GM19099 (cell line): ENCODE measurements at regions not wholly inside any gene's neighbourhood (a gene's known extent, or its start where the extent isn't known, plus 50 kb on each side); places are given as distances from the start of the nearest gene placed in this dataset.

Source experiments
- POLR2A ChIP-seq: IDR thresholded peaks from 3 replicates; pipeline ENCODE4 v1.6.1; 2011; ENCODE audit warnings: low read depth; ENCODE audit not compliant: insufficient read length; ENCODE audit errors: extremely low read depth

DNA sequence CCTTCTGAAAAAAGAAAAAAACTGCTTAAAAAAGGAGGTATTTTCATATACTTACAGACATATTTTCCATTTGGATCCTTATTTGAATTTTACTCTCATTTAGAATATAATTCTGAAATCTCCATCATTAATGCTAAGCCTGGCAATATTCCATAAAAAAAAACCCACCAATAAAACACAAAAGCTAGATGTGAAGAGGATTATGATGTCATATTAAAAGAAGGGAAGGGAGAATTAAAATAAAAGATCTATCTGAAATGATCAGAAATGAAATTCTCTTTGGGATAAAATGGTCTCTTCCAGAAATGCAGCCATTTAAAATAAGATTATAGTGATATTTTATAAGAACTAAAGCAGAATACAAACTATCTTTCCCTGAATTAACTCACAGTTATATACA is 206.7 kb upstream of the CAMK1G start:
- TF ChIP-seq POLR2A: no peak

DNA sequence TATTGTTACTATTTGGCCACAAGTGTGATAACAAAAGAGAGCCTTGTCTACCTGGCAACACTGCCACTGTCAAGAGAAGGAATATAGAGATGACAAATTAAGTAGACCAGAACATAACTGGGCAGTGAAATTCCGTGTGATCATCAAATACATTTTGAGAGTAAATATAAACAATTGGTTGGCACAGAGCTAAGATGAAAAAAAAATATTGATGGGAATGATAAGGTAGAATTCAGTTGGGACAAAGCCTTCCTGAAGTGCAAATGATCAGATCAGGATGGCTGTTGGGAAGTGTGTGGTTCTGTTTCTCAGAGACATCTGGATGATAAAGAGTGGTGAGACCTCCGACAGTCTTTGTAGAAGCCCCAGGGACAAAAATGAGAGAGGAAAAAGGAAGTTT is 205.5 kb upstream of the CAMK1G start:
- no peak for TF ChIP-seq POLR2A

DNA sequence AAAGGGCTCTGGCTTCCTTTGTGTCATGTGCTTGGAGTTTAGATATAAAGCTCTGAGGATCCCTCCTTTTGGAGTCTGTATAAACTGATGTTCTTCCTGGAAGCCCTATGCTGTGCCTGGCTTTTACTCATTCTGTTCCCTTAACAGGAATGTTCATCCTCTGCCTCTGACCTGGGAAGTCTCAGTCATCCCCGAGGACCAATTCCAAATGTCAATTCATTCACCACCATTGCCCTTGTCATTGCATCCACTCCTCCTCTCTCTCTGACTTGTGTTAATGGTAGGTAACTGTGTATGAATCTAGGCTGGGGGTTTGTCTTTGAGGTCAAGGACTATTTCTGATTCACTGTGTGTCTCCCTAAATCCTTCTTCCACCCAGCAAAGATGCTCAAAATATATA is 204.2 kb upstream of the CAMK1G start:
- TF ChIP-seq POLR2A: no peak

DNA sequence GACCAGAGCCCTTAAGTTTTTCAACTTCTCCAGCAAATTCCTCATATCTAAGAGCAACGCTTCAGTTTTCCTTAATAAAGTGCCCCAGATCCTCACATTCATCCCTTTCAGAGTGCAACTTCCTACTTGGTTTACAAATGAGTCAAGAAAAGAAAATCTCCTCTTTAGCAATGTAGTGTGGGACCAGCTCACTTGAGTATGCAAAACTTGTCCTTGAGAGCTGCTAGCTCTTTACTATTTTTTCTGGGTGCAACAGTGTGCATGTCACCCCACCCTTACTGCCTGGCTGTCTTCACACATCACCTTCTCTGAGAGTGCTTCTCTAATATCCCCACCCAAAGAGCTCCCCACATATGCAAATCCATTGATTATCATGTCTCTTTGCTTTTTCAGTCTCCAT is 203.1 kb upstream of the CAMK1G start:
- no peak for TF ChIP-seq POLR2A

DNA sequence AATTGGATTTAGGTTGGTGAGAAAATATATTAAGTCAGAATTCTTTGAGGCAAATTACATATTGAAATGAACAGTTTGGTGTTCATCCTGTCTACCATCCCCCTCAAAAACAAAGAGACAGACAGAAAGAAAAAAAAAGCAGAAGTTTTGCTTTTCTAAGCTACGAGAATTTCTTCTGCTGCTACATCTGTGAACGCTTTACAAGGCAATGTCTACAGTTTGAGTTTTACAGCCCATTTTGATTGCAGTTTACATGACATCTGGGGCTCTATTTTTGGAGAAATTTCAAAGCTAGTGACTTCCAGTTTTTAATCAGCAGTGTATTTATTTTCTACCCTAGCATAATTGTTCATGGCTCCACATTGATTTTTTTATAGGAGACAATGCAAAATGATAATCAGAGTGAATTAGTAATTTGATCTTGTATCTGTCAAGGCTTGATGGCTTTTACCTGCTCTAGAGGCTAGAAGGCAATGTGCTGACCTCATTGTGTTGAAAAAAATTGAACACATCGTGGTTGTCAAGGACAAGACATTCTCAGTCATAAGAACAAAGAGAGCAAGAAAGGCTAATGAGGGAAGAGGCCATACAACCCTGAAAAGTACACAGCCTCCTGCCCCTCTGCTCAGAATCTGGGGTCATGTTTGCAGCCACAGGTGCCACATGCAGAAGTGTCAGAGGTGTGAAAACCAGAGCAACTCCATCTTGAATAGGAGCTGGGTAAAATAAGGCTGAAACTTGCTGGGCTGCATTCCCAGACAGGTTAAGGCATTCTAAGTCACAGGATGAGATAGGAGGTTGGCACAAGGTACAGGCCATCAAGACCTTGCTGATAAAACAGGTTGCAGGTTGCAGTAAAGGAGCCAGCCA is 201.0 kb upstream of the CAMK1G start:
- TF ChIP-seq POLR2A: no peak

DNA sequence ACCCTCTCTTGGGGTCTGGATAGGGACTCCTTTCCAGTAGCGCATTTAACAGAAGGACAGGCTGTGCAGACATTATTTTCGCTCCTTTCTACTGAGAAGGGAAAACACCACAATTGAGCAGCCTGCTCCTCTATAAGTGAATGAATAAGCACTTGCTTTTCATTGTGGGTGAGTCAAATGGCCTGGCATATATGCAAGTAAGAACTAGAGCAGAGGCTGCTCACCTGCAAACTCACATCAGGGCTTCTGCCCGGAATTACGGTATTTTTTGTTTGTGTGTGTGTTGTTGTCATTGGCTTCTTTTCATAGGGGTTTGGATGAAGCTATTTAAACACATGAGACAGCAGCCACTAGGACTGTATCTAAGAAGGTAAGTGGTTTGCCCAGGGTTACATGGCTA is 200.1 kb upstream of the CAMK1G start:
- no peak for TF ChIP-seq POLR2A

DNA sequence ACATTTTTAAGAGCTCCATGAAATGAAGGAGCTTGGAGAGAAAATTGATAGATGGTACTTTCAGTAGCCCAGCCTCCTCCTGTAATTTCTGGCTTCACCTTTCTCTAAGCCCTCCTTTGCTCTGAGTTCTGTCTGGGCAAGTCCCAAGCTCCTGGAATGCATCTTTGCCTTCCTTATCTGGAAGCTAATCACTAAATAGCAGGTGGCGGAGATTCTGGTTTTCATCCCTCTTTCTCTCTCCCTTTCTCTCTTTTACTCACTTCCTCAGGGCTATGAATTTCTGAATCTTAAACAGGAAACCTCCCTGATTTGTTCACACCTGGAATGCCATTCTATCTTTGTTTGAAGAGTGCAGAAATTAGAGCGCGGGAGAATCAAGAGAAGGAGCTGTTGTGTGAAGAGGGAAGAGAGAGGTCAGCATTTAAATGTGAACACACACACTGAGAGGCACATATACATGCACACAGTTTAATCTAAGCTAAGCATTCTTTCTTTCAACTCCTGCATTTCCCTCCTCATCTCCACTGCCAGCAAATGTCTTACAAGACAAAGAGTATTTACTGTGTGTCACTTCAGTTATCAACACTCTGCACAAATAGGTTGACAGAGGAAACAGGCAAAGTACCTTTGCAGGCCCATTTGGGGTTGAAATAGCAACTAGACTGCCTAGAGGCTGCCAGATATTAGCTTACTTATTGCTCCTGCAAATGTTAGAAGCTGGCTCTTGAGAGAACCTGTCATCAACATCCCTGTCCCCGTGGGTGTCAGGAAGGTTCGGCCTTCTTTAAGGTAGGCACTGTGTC is 199.4 kb upstream of the CAMK1G start:
- no peak for TF ChIP-seq POLR2A

DNA sequence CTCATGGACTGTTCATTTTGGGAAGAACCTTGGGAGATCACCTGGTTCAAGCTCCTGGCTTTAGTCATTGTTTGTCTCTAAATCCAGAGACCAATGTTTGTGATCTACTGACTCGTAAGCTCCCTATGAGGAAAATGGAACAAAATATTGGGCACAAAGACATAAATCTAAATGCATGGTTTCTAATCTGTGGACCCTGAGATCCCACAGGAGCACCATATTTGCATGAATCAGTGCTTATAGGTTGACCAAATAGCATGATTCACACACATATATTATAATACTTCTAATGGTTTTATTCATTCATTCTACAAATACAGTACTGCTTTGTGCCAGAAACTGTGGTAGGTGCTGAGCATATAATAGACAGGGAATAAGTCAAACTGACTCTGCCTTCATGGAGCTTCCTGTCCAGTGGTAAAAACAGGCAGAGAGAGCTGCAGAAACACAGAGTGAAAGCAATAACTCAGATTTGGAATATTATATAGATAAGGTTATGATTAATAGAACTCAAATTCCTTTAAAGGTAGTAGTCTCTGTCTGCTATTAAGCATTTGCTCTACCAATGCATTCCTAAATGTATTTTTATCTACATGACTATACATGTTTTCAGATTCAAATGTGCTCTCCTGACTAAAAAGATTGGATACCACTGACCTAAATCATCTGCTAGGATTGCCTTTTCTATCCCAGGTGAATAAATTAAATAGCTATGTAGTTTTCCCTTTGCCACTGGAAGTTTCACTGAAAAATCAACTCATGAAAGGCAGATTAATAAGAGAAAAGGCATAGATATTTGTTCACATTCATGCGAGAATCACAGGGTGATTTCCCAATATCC is 198.6 kb upstream of the CAMK1G start:
- no peak for TF ChIP-seq POLR2A

DNA sequence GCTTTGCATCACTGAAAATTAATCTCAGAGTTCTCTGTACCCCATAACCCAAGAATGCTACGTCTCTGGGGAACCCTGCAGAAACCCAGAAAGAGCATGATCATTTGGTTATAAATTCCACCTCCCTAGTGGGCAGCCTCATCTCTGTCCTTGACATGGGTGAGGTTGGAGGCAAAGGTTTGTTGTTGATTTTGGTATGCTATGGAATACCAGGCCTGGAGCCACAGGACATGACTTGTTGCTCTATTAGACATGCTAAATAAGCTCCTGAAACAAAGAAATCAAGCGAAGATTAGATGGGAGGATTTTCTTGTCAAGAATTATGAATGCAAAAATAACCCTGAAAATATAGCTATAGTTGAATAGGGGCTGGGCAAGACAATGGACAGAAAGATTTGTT is 197.4 kb upstream of the CAMK1G start:
- no peak for TF ChIP-seq POLR2A

DNA sequence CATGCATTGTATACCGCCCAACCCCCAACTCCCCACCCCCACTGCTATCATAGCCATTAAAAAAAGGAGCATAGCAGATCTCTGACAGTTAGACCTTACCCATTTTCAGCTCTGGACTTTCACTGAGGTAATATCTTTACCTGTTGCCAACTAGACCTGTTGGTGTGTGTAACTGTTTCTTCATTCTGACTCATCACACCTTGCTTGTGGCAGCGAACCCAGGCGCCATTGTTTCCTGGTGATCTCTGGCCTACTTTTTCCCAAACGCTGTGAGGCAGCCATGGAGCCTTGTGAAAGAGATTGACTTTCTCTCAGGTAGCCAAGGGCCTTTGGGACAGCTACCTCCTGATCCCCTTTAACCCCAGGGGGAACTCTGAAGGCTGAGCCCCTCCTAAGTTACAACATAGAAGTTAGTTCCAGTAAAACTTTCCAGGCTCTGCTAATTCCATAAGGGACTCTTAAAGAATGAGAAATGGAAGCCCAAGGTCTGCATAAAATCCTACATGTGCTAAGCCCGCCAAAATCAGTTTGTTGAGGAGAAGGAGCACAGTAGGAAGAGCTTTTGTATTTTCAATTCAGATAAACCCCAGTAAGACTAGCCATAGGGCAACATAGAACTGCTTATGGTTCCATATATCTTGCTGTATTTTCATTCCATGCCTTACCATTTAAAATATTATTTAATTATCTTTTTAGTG is 196.1 kb upstream of the CAMK1G start:
- no peak for TF ChIP-seq POLR2A

DNA sequence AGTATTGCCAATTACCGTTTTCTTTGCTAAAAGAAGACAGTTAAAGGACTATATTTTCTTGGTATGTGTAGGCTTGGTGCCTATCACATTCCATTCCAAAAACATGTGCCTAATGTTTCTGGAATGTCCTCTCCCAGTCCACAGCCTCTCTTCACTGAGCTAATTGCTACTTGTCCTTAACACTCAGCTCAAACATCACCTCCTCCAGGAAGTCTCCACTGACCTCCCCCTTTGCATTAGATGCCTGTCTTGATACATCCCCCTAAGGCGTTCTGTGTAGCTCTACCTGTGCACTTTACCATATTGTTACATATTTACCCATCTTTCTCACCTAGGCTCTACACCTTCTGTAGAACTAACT is 195.6 kb upstream of the CAMK1G start:
- TF ChIP-seq POLR2A: no peak

DNA sequence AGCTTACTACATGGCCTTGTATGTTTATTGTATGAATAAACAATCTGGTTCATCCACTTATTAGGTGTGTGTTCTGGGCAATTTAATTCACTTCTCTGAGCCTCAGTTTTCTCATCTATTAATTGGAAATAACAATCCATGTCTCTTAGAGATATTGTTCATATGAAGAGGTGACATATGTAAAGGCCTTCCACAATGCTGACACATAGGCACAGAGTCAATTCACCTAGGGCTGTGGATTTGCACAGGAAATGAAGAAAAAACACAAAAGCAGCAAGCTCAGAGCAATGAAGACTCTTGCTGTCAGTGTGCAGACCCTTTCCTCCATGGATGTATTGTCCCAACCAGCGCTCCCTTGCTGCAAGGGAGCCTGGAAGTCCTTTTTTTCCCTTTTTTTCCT is 195.2 kb upstream of the CAMK1G start:
- no peak for TF ChIP-seq POLR2A

DNA sequence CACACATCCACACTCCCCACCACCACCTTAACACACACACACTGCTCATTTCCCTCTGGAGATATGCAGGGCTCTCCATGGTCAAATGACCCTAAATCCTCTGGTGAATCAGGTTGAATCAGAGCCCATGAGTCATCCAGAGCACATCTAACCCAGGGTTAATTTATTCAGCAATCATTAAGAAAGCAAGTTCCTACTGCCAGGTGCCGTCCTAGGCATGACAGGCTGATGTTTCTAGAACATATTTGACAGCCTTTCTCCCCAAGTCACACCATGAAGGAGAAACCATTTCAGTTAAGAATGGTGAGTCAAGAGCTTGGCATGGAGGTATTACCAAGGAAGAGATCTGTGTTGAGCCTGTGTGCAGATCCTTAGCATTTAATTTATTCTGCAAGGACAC is 194.3 kb upstream of the CAMK1G start:
- no peak for TF ChIP-seq POLR2A

DNA sequence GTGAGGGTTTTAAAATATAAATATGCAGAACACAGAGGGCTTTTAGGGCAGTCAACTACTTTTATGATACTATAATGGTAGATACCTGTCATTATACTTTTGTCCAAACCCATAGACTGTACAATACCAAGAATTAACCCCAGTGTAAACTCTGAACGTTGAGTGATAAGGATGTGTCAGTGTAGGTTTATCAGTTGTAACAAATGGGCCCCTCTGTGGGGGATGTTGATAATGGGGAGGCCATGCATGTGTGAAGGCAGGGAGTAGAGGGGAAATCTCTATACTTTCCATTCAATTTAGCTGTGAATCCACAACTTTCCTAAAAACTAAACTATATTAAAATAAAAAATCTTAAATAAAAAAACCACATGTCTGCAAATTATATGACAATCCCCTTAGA is 193.5 kb upstream of the CAMK1G start:
- no peak for TF ChIP-seq POLR2A

DNA sequence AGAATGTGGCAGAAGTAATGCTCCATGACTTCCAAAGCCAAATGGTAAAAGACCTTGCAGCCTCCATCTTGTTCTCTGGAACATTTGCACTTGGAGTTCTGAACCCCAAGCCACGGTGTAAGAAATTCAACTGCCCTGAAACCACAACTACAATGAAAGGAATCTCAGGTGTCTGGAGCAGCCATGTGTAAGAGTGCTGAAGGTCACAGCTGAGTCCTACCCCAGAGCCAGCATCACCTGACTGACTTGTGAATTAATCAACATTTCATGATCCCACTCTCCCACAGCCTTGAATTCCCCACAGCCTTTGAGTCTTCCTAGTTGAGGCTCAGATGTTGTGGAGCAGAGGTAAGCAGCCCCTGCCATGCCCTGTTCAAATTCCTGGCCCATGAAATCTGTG is 192.8 kb upstream of the CAMK1G start:
- TF ChIP-seq POLR2A: no peak
